ENCODE measurements at regions not wholly inside any gene's neighbourhood (a gene's known extent, or its start where the extent isn't known, plus 50 kb on each side); places are given as distances from the start of the nearest gene placed in this dataset.

DNA sequence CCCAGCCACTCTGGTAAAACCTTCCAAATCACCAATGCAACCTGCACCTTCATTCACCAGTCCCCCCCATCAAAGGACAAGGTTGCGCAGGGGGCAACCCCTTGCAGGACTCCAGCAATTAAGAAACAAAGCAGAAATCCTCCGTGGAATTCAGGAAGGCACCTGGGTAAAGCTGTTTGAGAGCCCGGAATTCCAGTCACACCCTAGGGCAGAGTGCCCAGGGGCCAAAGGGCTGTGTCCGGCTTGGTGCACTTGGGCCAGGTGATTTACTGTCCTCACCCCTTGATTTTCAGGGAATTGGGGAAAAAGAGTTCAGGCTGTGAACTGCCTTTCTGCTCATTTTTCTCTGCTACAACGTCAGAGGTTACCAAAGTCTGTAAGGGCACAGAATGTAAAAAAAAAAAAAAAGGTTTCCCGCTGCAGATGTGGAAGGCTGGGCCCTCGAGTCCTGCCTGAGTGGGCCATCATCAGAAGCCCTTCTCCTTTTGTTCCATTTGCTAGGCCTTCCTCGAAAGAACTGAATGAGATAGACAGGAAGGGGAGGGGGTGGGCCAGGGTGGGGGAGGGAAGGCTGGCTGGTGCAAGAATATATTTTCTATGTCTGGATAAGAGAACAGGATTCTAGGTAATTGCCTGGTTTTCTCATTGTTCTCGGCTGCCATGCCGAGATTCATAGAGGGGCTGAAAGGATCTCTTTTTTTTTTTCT lies 266.5 kb upstream of the PSMD7 start:
- Histone ChIP-seq H3K9ac (ENCODE audit: insufficient read depth in 1 of 2, low read length in 2 of 2) (no peak overlapping the region), H3K27me3 (ENCODE audit: control insufficient read depth in 3 of 3, insufficient read depth in 3 of 3, low read length in 2 of 3) (no peaks in the 10 kb centered on the region), H3K27ac (ENCODE audit: low read depth in 1 of 2, low read length in 1 of 2) (no peak overlapping the region), H3K9me3 (ENCODE audit: control insufficient read depth in 4 of 4, insufficient read depth in 3 of 4, low read length in 3 of 4) (no peaks in the 10 kb centered on the region), H3K4me3 (no peak overlapping the region), H3K36me3 (ENCODE audit: control insufficient read depth in 4 of 4, insufficient read depth in 4 of 4, low read length in 4 of 4) (no peaks in the 10 kb centered on the region), H3K4me1 (ENCODE audit: control insufficient read depth in 5 of 5, insufficient read depth in 5 of 5, low read length in 5 of 5) (peaks cover 0 to 30% (median 2%) of the 10 kb centered on the region in 5 donors)
- 55 to 69% methylated on average over 10 of the region's 10 CpGs for WGBS, 2 donors
- ATAC-seq (ENCODE audit: insufficient read depth, low FRiP score) (no peak), DNase-seq (no peak)
- TF ChIP-seq, protein P1, sequence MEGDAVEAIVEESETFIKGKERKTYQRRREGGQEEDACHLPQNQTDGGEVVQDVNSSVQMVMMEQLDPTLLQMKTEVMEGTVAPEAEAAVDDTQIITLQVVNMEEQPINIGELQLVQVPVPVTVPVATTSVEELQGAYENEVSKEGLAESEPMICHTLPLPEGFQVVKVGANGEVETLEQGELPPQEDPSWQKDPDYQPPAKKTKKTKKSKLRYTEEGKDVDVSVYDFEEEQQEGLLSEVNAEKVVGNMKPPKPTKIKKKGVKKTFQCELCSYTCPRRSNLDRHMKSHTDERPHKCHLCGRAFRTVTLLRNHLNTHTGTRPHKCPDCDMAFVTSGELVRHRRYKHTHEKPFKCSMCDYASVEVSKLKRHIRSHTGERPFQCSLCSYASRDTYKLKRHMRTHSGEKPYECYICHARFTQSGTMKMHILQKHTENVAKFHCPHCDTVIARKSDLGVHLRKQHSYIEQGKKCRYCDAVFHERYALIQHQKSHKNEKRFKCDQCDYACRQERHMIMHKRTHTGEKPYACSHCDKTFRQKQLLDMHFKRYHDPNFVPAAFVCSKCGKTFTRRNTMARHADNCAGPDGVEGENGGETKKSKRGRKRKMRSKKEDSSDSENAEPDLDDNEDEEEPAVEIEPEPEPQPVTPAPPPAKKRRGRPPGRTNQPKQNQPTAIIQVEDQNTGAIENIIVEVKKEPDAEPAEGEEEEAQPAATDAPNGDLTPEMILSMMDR (IDR thresholded peaks at IDR 0.05; ENCODE audit: control extremely low read depth, extremely low read depth): no peak

DNA sequence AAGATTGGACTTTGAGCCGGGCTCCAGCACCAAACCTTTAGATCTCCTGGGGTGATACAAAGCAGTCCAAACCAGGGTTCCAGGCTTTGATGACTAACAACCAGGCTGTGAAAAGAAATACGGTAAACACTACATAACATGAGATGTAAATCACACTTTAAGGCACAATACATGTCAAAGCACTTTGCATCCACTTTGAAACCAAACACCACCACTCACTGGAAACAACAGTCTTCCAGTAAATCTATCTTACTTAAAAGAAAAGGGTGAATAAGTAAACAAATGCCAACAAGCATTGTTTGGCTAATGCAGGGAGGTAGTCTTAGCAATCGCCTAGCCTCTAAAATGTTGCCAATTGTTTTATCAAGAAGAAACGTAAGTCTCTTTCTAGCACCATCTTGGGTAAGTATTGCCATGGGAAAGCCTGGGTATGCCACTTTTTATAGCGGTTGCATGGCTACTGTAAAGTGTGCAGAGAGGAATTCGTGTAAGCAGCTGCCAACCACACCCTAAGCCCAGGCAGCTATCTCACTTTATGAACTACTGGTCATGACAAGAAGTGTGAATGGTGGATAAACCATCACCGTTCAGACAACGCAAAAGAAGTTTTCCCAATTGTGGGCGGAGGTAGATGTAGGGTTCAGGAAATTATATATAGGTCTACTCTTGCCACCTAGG lies 267.4 kb upstream of the PSMD7 start:
- TF ChIP-seq, protein P1 (IDR thresholded peaks at IDR 0.05; ENCODE audit: control extremely low read depth, extremely low read depth): no peak
- Histone ChIP-seq H3K9me3 (ENCODE audit: control insufficient read depth in 4 of 4, insufficient read depth in 3 of 4, low read length in 3 of 4) (no peaks in the 10 kb centered on the region), H3K4me1 (ENCODE audit: control insufficient read depth in 5 of 5, insufficient read depth in 5 of 5, low read length in 5 of 5) (peaks cover 0 to 22% (median 1%) of the 10 kb centered on the region in 5 donors), H3K27ac (ENCODE audit: low read depth in 1 of 2, low read length in 1 of 2) (no peak overlapping the region), H3K36me3 (ENCODE audit: control insufficient read depth in 4 of 4, insufficient read depth in 4 of 4, low read length in 4 of 4) (no peaks in the 10 kb centered on the region), H3K4me3 (no peak overlapping the region), H3K9ac (ENCODE audit: insufficient read depth in 1 of 2, low read length in 2 of 2) (no peak overlapping the region), H3K27me3 (ENCODE audit: control insufficient read depth in 3 of 3, insufficient read depth in 3 of 3, low read length in 2 of 3) (no peaks in the 10 kb centered on the region)
- ATAC-seq (ENCODE audit: insufficient read depth, low FRiP score) (no peak), DNase-seq (no peak)
- WGBS, 2 donors: 61 to 79% methylated on average over 9 of the region's 9 CpGs

DNA sequence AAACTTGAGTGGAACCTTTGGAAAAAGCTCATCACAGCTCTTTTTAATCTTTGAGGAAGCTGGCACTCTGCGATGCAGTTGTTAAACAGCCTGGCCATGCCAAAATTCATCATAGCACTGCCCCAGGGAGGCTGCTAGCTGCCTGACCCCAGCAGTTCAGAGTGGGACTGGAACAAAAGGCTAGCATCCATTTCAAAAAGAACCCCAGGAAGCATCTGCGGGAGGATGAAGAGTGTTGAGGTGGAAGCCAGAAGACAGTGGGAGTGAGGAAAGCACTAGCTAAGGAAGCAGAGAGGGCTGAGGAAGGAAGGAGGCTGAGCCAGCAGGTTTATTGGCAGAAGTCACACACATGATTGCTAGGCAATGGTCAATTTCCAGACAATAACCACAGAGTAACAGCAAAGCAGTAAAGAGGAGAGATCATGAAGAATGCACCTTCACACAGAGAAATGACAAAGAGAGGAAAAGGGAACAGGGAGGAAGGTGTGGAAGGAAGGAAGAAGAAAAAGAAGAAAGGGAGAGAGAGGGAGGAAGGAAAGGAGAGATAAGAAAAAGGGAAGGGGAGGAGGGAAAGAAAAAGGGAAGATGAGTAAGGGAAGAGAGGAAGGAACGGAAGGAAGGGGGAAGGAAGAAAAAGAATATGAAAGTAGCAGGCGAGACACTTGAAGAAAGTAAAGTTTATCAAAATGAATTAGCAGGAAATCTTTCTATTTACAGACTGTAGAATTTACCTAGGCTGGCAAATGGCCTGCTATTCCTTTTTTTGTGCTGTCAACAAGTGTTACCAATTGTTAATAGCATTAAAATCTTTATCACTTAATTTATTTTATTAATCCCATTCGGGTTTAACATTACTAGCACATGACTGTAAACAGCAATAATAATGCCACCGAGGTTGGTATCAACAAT lies 270.0 kb upstream of the PSMD7 start:
- TF ChIP-seq, protein P1 (IDR thresholded peaks at IDR 0.05; ENCODE audit: control extremely low read depth, extremely low read depth): no peak
- no peak for DNase-seq
- no peak for ATAC-seq (ENCODE audit: insufficient read depth, low FRiP score)
- Histone ChIP-seq H3K27ac (ENCODE audit: low read depth in 1 of 2, low read length in 1 of 2) (peak overlapping the region in 1 of 2 donors; percentile 53), H3K9ac (ENCODE audit: insufficient read depth in 1 of 2, low read length in 2 of 2) (no peak overlapping the region), H3K4me3 (no peak overlapping the region), H3K27me3 (ENCODE audit: control insufficient read depth in 3 of 3, insufficient read depth in 3 of 3, low read length in 2 of 3) (no peaks in the 10 kb centered on the region), H3K9me3 (ENCODE audit: control insufficient read depth in 4 of 4, insufficient read depth in 3 of 4, low read length in 3 of 4) (no peaks in the 10 kb centered on the region), H3K4me1 (ENCODE audit: control insufficient read depth in 5 of 5, insufficient read depth in 5 of 5, low read length in 5 of 5) (peaks cover 0 to 3% (median 0%) of the 10 kb centered on the region in 5 donors), H3K36me3 (ENCODE audit: control insufficient read depth in 4 of 4, insufficient read depth in 4 of 4, low read length in 4 of 4) (no peaks in the 10 kb centered on the region)
- WGBS, 2 donors: 27 to 36% methylated on average over 6 of the region's 6 CpGs

Data from lung (tissue), 11 donors.